Thyroid gland (tissue), 4 donors: ENCODE measurements at regions not wholly inside any gene's neighbourhood (a gene's known extent, or its start where the extent isn't known, plus 50 kb on each side); places are given as distances from the start of the nearest gene placed in this dataset.
"Not testable (repeated sequence)": the region's sequence is repeated elsewhere in the genome, so short reads cannot be mapped to it uniquely, and the experiment has no call there.

Experiments used
- DNase-seq, 2 donors: peaks; one replicate each; pipeline ENCODE4 v3.0.0-alpha.2; 2019
- H3K27ac ChIP-seq, 3 donors: fragments of 200-600 bp; sonication (generic); 1 replicate in 2 of 3; 2 replicates in 1 of 3; pipeline ENCODE4 v1.5.1; 2016 to 2019; ENCODE audit warnings: mild to moderate bottlenecking in 1 of 3, moderate library complexity in 1 of 3
- H3K27me3 ChIP-seq: fragments of 200-600 bp; sonication (generic); one replicate; pipeline ENCODE4 v1.5.1; 2019
- H3K36me3 ChIP-seq, 2 donors: fragments of 200-600 bp; sonication (generic); one replicate each; pipeline ENCODE4 v1.5.1; 2016 to 2019
- H3K4me1 ChIP-seq, 2 donors: fragments of 200-600 bp; sonication (generic); one replicate each; pipeline ENCODE4 v1.5.1; 2017 to 2019
- H3K4me3 ChIP-seq, 3 donors: fragments of 200-600 bp; sonication (generic); replicated peaks in 1 of 3; 1 replicate in 2 of 3; 2 replicates in 1 of 3; pipeline ENCODE4 v1.5.1; 2016; ENCODE audit warnings: mild to moderate bottlenecking in 1 of 3
- H3K9me3 ChIP-seq: fragments of 200-600 bp; sonication (generic); one replicate; pipeline ENCODE4 v1.5.1; 2017
- CTCF ChIP-seq, 6 experiments: fragments of 200-600 bp in 3 of 6; fragments of 450-650 bp in 3 of 6; sonication (generic) in 3 of 6; IDR thresholded peaks; one replicate each; pipeline ENCODE4 v1.5.1; 2016 to 2019; ENCODE audit warnings: antibody characterized with exemption in 6 of 6, mild to moderate bottlenecking in 2 of 6, inconsistent platforms in 1 of 6, moderate library complexity in 1 of 6
- POLR2A ChIP-seq, 2 donors: fragments of 450-650 bp; IDR thresholded peaks; one replicate each; pipeline ENCODE4 v1.6.1; 2017; ENCODE audit warnings: antibody characterized with exemption in 2 of 2, mild to moderate bottlenecking in 2 of 2, moderate library complexity in 1 of 2
- WGBS, 2 donors: methylation state at CpG; one replicate each; pipeline ENCODE4 v1.1.5; 2017; 5-methylcytosine and 5-hydroxymethylcytosine counted together
- intact Hi-C: fragments of 100-400 bp; cut with DNase I; formaldehyde crosslinking; loops from one replicate; pipeline ENCODE4 v1.15.1; 2023

- no peak for TF ChIP-seq CTCF (IDR thresholded peaks at IDR 0.05)
- no peak for TF ChIP-seq POLR2A (IDR thresholded peaks at IDR 0.05)
- Histone ChIP-seq H3K4me3 (no peak overlapping the region), H3K27ac (no peak overlapping the region), H3K36me3 (no peaks in the 10 kb centered on the region), H3K9me3 (no peaks in the 10 kb centered on the region), H3K4me1 (no peaks in the 10 kb centered on the region), H3K27me3 (no peaks in the 10 kb centered on the region)
- 78 to 79% methylated on average over 28 to 50 of the region's 59 CpGs for WGBS, 2 donors
- intact Hi-C loops, result no loop called here
- no peak for DNase-seq
Observed at GRCh38 chr15:22258398-22259150, 178.2 kb downstream of the OR4M2 start.

GRCh38 chr15:22259151-22259750 is 178.9 kb downstream of the OR4M2 start:
- H3K36me3 ChIP-seq, DNase-seq, H3K27ac ChIP-seq, H3K9me3 ChIP-seq, H3K4me1 ChIP-seq, H3K4me3 ChIP-seq, H3K27me3 ChIP-seq, intact Hi-C loops: not testable (repeated sequence)
- 81 to 85% methylated on average over 36 to 37 of the region's 37 CpGs for WGBS, 2 donors

GRCh38 chr15:22259881-22260421 is 179.6 kb downstream of the OR4M2 start:
- no peak for DNase-seq
- Histone ChIP-seq H3K9me3 (no peaks in the 10 kb centered on the region), H3K27ac (no peak overlapping the region), H3K27me3 (no peaks in the 10 kb centered on the region), H3K4me1 (no peaks in the 10 kb centered on the region), H3K4me3 (no peak overlapping the region), H3K36me3 (no peaks in the 10 kb centered on the region)
- intact Hi-C loops, result no loop called here
- no peak for TF ChIP-seq CTCF (IDR thresholded peaks at IDR 0.05)
- TF ChIP-seq POLR2A (IDR thresholded peaks at IDR 0.05), result no peak
- 76 to 79% methylated on average over 7 of the region's 7 CpGs for WGBS, 2 donors

- Histone ChIP-seq H3K27me3 (no peaks in the 10 kb centered on the region), H3K9me3 (no peaks in the 10 kb centered on the region), H3K4me1 (no peaks in the 10 kb centered on the region), H3K4me3 (no peak overlapping the region), H3K27ac (no peak overlapping the region), H3K36me3 (no peaks in the 10 kb centered on the region)
- WGBS, 2 donors, result 83 to 87% methylated on average over 13 of the region's 13 CpGs
- TF ChIP-seq POLR2A (IDR thresholded peaks at IDR 0.05) (no peak), CTCF (IDR thresholded peaks at IDR 0.05) (no peak)
- no peak for DNase-seq
- intact Hi-C loops, result no loop called here
Observed at GRCh38 chr15:22262613-22263020, 182.3 kb downstream of the OR4M2 start.

- intact Hi-C loops, result no loop called here
- WGBS, 2 donors, result 77% methylated on average over 5 of the region's 5 CpGs
- DNase-seq, result no peak
- H3K9me3 ChIP-seq, result no peaks in the 10 kb centered on the region
- TF ChIP-seq POLR2A (IDR thresholded peaks at IDR 0.05), result no peak
- no peak for TF ChIP-seq CTCF (IDR thresholded peaks at IDR 0.05)
- H3K27me3 ChIP-seq, result no peaks in the 10 kb centered on the region
- no peaks in the 10 kb centered on the region for H3K36me3 ChIP-seq
- H3K4me3 ChIP-seq, result no peak overlapping the region
- no peaks in the 10 kb centered on the region for H3K4me1 ChIP-seq
- no peak overlapping the region for H3K27ac ChIP-seq
Observed at GRCh38 chr15:22263738-22264137, 183.4 kb downstream of the OR4M2 start.

- H3K4me1 ChIP-seq, H3K4me3 ChIP-seq, H3K27ac ChIP-seq, H3K36me3 ChIP-seq, intact Hi-C loops, DNase-seq, H3K9me3 ChIP-seq, H3K27me3 ChIP-seq: not testable (repeated sequence)
- 88 to 89% methylated on average over 3 of the region's 3 CpGs for WGBS, 2 donors
Observed at GRCh38 chr15:22264272-22264671, 183.9 kb downstream of the OR4M2 start.
